ENCODE measurements at regions not wholly inside any gene's neighbourhood (a gene's known extent, or its start where the extent isn't known, plus 50 kb on each side); places are given as distances from the start of the nearest gene placed in this dataset.

DNA sequence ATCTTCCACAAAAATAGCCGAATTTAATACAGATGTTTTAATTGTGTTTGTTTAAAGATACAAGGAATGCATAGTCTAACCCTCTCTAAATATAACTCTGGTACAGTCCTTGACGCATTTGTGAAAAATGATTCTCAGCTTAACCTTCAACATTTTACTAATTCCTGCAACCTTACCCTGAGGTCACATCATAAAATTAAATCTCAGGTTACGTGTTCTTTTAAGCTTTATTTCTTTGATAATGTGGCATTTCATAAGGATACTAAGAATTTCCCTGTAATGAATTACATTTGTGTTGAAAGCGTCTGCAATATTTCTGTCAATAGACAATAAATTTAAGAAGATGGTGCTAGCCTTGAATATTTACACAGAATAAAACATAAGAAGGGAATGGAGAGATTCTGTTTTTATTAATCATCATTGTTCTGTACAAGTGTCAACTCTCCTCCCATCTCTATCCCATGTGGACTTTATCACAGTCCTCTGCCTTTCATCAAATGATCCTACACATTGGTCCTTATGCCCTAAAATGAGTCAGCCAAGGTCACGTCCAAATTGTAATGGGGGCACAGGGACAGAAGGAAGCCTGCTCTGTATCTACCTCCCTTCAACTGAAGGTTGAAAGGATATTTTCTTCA, 769.3 kb upstream of the FLRT2 start:
- TF ChIP-seq, protein P1, sequence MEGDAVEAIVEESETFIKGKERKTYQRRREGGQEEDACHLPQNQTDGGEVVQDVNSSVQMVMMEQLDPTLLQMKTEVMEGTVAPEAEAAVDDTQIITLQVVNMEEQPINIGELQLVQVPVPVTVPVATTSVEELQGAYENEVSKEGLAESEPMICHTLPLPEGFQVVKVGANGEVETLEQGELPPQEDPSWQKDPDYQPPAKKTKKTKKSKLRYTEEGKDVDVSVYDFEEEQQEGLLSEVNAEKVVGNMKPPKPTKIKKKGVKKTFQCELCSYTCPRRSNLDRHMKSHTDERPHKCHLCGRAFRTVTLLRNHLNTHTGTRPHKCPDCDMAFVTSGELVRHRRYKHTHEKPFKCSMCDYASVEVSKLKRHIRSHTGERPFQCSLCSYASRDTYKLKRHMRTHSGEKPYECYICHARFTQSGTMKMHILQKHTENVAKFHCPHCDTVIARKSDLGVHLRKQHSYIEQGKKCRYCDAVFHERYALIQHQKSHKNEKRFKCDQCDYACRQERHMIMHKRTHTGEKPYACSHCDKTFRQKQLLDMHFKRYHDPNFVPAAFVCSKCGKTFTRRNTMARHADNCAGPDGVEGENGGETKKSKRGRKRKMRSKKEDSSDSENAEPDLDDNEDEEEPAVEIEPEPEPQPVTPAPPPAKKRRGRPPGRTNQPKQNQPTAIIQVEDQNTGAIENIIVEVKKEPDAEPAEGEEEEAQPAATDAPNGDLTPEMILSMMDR (IDR thresholded peaks at IDR 0.05): no peak
- TF ChIP-seq POLR2A (IDR thresholded peaks at IDR 0.05): no peak
